ENCODE measurements at regions not wholly inside any gene's neighbourhood (a gene's known extent, or its start where the extent isn't known, plus 50 kb on each side); places are given as distances from the start of the nearest gene placed in this dataset.

GRCh38 chr10:81792729-81793128 is 82.3 kb upstream of the NRG3 start:
- DNase-seq (ENCODE audit: low spot score): no peak

- DNase-seq (ENCODE audit: low spot score): no peak
Observed at GRCh38 chr10:81806842-81807241, 68.2 kb upstream of the NRG3 start.

GRCh38 chr10:81814842-81815241 is 60.2 kb upstream of the NRG3 start:
- DNase-seq (ENCODE audit: low spot score): no peak

GRCh38 chr10:81817596-81818170 is 57.3 kb upstream of the NRG3 start:
- DNase-seq (ENCODE audit: low spot score): no peak

GRCh38 chr10:81820418-81820817 is 54.6 kb upstream of the NRG3 start:
- DNase-seq (ENCODE audit: low spot score): no peak
